CD4-positive, alpha-beta T cell (primary cell): ENCODE measurements at regions not wholly inside any gene's neighbourhood (a gene's known extent, or its start where the extent isn't known, plus 50 kb on each side); places are given as distances from the start of the nearest gene placed in this dataset.
A peak's percentile ranks its signal among the peaks of the same experiment; 100 is the strongest.

Experiments
- ATAC-seq: fragments of 200-7000 bp; cut with Tn5 transposase; one replicate; pipeline ENCODE4 v1.10.0; 2022; ENCODE audit warnings: mild to moderate bottlenecking; ENCODE audit not compliant: poor library complexity
- CTCF ChIA-PET: fragments of 350-600 bp; sonication (Branson Sonifier 250); formaldehyde crosslinking; loops from one replicate; lab custom pipeline; 2021; ENCODE audit warnings: antibody characterized with exemption, inconsistent platforms; lab: Charles Lee
- POLR2A ChIA-PET: fragments of 350-600 bp; sonication (Branson Sonifier 250); formaldehyde crosslinking; loops from one replicate; lab custom pipeline; 2021; ENCODE audit warnings: antibody characterized with exemption, inconsistent platforms; lab: Charles Lee
- DNase-seq, 14 experiments: peaks; one replicate each; pipeline ENCODE4 v3.0.0-alpha.2; 2013 to 2020; ENCODE audit warnings: mixed read lengths in 2 of 14
- H3K27ac ChIP-seq, 2 donors: one replicate each; pipeline versions ENCODE4 v1.5.1 to v1.7.0; 2013; ENCODE audit warnings: low read length in 2 of 2, low read depth in 1 of 2, mild to moderate bottlenecking in 1 of 2
- H3K27me3 ChIP-seq, 2 experiments: 1 replicate in 1 of 2; 2 replicates in 1 of 2; pipeline versions ENCODE4 v1.6.1 to v1.7.0; 2013; ENCODE audit warnings: low read length in 2 of 2, control low read depth in 1 of 2, mild to moderate bottlenecking in 1 of 2, moderate library complexity in 1 of 2; ENCODE audit not compliant: insufficient read depth in 2 of 2, control insufficient read depth in 1 of 2
- H3K36me3 ChIP-seq: one replicate; pipeline ENCODE4 v1.6.1; 2013; ENCODE audit warnings: low read length, control low read depth; ENCODE audit not compliant: insufficient read depth
- H3K4me1 ChIP-seq: one replicate; pipeline ENCODE4 v1.6.1; 2013; ENCODE audit warnings: low read length, control low read depth; ENCODE audit not compliant: insufficient read depth
- H3K4me3 ChIP-seq: one replicate; pipeline ENCODE4 v1.5.1; 2013; ENCODE audit warnings: mild to moderate bottlenecking, low read length, moderate library complexity
- H3K9me3 ChIP-seq, 2 experiments: 1 replicate in 1 of 2; 2 replicates in 1 of 2; pipeline versions ENCODE4 v1.6.1 to v1.7.0; 2013; ENCODE audit warnings: low read length in 2 of 2, mild to moderate bottlenecking in 2 of 2, control low read depth in 1 of 2, moderate library complexity in 1 of 2; ENCODE audit not compliant: control insufficient read depth in 1 of 2, insufficient read depth in 1 of 2
- H3K27ac Mint-ChIP-seq: one replicate; pipeline ENCODE4 v1.8.0; 2020; ENCODE audit warnings: mixed read lengths
- H3K27me3 Mint-ChIP-seq: one replicate; pipeline ENCODE4 v1.8.0; 2021; ENCODE audit warnings: mixed read lengths
- H3K36me3 Mint-ChIP-seq: one replicate; pipeline ENCODE4 v1.8.0; 2021; ENCODE audit warnings: low read depth, mixed read lengths
- H3K4me1 Mint-ChIP-seq: one replicate; pipeline ENCODE4 v1.8.0; 2021; ENCODE audit warnings: low read depth, mixed read lengths
- H3K4me3 Mint-ChIP-seq: one replicate; pipeline ENCODE4 v1.8.0; 2020; ENCODE audit warnings: mild to moderate bottlenecking, mixed read lengths
- H3K9me3 Mint-ChIP-seq: one replicate; pipeline ENCODE4 v1.8.0; 2020; ENCODE audit warnings: mixed read lengths
- intact Hi-C, 2 experiments: fragments of 100-400 bp; cut with DNase I in 1 of 2; cut with micrococcal nuclease in 1 of 2; formaldehyde crosslinking; loops; one replicate each; pipeline versions ENCODE4 v1.15.1 to v1.9.0; 2023 to 2025; cut with DNase I, micrococcal nuclease
- TF ChIP-seq, protein P1 (sequence below): fragments of 200-600 bp; IDR thresholded peaks from one replicate; pipeline ENCODE4 v1.8.0; 2022; ENCODE audit warnings: antibody characterized with exemption, mild to moderate bottlenecking

DNA sequence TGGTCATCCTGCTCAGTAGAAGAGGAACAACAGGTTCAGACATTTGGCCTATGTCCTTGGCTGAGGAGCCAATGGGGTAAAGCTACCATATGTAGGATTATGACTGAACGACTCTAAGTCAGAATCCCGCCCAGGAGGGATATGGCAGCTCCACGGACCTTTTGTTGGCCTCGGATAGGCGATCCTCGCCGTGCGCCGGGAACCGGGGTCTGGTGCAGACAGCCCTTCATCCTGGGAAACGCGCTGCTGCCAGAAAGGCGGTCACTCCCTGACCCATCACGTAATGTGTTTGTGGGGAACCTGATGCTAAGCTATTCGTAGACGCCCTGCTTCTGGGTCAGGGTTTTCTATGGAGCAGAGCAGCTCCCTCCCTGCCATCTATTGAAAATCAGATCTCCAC is 178.9 kb upstream of the ALG10B start:
- POLR2A ChIA-PET = no interaction called here

GRCh38 chr12:38138225-38139221 is 178.1 kb upstream of the ALG10B start:
- Histone ChIP-seq H3K4me1 (peaks cover 12% of the 10 kb centered on the region), H3K36me3 (no peaks in the 10 kb centered on the region), H3K27me3 (peaks cover 8 to 12% of the 10 kb centered on the region in 2 experiments), H3K27ac (no peak overlapping the region), H3K9me3 (peaks cover 0 to 3% of the 10 kb centered on the region in 2 experiments), H3K4me3 (peak overlapping the region; percentile 38)
- ChIA-PET POLR2A (no interaction called here), CTCF (no interaction called here)
- DNase-seq = peak; percentile 10 to 79 (median 54)
- H3K4me3 Mint-ChIP-seq = peak overlapping the region; percentile 80
- peak; percentile 63 for ATAC-seq
- TF ChIP-seq, protein P1, sequence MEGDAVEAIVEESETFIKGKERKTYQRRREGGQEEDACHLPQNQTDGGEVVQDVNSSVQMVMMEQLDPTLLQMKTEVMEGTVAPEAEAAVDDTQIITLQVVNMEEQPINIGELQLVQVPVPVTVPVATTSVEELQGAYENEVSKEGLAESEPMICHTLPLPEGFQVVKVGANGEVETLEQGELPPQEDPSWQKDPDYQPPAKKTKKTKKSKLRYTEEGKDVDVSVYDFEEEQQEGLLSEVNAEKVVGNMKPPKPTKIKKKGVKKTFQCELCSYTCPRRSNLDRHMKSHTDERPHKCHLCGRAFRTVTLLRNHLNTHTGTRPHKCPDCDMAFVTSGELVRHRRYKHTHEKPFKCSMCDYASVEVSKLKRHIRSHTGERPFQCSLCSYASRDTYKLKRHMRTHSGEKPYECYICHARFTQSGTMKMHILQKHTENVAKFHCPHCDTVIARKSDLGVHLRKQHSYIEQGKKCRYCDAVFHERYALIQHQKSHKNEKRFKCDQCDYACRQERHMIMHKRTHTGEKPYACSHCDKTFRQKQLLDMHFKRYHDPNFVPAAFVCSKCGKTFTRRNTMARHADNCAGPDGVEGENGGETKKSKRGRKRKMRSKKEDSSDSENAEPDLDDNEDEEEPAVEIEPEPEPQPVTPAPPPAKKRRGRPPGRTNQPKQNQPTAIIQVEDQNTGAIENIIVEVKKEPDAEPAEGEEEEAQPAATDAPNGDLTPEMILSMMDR = peak; percentile 99
- H3K36me3 Mint-ChIP-seq = no peaks in the 10 kb centered on the region
- no peak overlapping the region for H3K27ac Mint-ChIP-seq
- H3K9me3 Mint-ChIP-seq = no peaks in the 10 kb centered on the region
- peaks cover 47% of the 10 kb centered on the region for H3K27me3 Mint-ChIP-seq
- H3K4me1 Mint-ChIP-seq = peaks cover 8% of the 10 kb centered on the region
- intact Hi-C loops = loop anchor here (1.0 to 10.0 kb wide), 3 partner anchors 178 to 1134 kb away; partner anchors contain the start of gene ALG10B (in 1 of the 2)

More for the DNA sequence above, 178.9 kb upstream of the ALG10B start:
- no peak for DNase-seq
- no peaks in the 10 kb centered on the region for H3K36me3 Mint-ChIP-seq
- Histone ChIP-seq H3K4me3 (no peak overlapping the region), H3K36me3 (no peaks in the 10 kb centered on the region), H3K27ac (no peak overlapping the region), H3K9me3 (peaks cover 0 to 3% of the 10 kb centered on the region in 2 experiments), H3K4me1 (peaks cover 12% of the 10 kb centered on the region), H3K27me3 (peaks cover 8 to 12% of the 10 kb centered on the region in 2 experiments)
- no peak for ATAC-seq
- H3K27me3 Mint-ChIP-seq = peaks cover 49% of the 10 kb centered on the region
- no peaks in the 10 kb centered on the region for H3K9me3 Mint-ChIP-seq
- H3K4me1 Mint-ChIP-seq = peaks cover 8% of the 10 kb centered on the region
- CTCF ChIA-PET = no interaction called here
- H3K4me3 Mint-ChIP-seq = no peak overlapping the region
- TF ChIP-seq, protein P1 = no peak
- H3K27ac Mint-ChIP-seq = no peak overlapping the region
- intact Hi-C loops = loop anchor here (1.0 to 10.0 kb wide), 3 partner anchors 179 to 1135 kb away; partner anchors contain the start of gene ALG10B (in 1 of the 2)

- H3K27ac Mint-ChIP-seq = no peak overlapping the region
- POLR2A ChIA-PET = no interaction called here
- intact Hi-C loops = loop anchor here in 1 of 2 experiments (2.0 to 10.0 kb wide), 2 partner anchors 965 to 1133 kb away; no protein-coding TSS in a partner anchor
Measured at GRCh38 chr12:38139456-38139855, 177.1 kb upstream of the ALG10B start.

More at GRCh38 chr12:38139456-38139855, 177.1 kb upstream of the ALG10B start:
- peaks cover 12% of the 10 kb centered on the region for H3K4me1 ChIP-seq
- H3K27me3 ChIP-seq = peaks cover 8 to 12% of the 10 kb centered on the region in 2 experiments
- H3K36me3 ChIP-seq = no peaks in the 10 kb centered on the region
- peaks cover 41% of the 10 kb centered on the region for H3K27me3 Mint-ChIP-seq
- H3K4me1 Mint-ChIP-seq = peaks cover 8% of the 10 kb centered on the region
- no peak overlapping the region for H3K4me3 ChIP-seq
- TF ChIP-seq, protein P1 = no peak
- no peaks in the 10 kb centered on the region for H3K36me3 Mint-ChIP-seq
- H3K4me3 Mint-ChIP-seq = no peak overlapping the region
- CTCF ChIA-PET = no interaction called here
- H3K9me3 Mint-ChIP-seq = no peaks in the 10 kb centered on the region
- H3K27ac ChIP-seq = no peak overlapping the region
- DNase-seq (no peak), ATAC-seq (no peak)
- peaks cover 0 to 3% of the 10 kb centered on the region in 2 experiments for H3K9me3 ChIP-seq
